Karpas-422 (cell line): ENCODE measurements at regions not wholly inside any gene's neighbourhood (a gene's known extent, or its start where the extent isn't known, plus 50 kb on each side); places are given as distances from the start of the nearest gene placed in this dataset.
"Not testable (repeated sequence)": the region's sequence is repeated elsewhere in the genome, so short reads cannot be mapped to it uniquely, and the experiment has no call there.

Experiments used
- DNase-seq: peaks from one replicate; pipeline ENCODE4 v3.0.0-alpha.2; 2015
- H2AFZ ChIP-seq: fragments of 200-600 bp; sonication (generic); 2 replicates; pipeline ENCODE4 v1.6.1; 2014; ENCODE audit warnings: antibody characterized with exemption, low read length, mixed read lengths
- H3K27ac ChIP-seq: fragments of 200-600 bp; sonication (generic); 2 replicates; pipeline ENCODE4 v1.5.1; 2014; ENCODE audit warnings: mild to moderate bottlenecking, low read length, moderate library complexity
- H3K27me3 ChIP-seq: fragments of 200-600 bp; sonication (generic); 2 replicates; pipeline ENCODE4 v1.6.1; 2014; ENCODE audit warnings: low read length, mixed read lengths
- H3K36me3 ChIP-seq: fragments of 200-600 bp; sonication (generic); 2 replicates; pipeline ENCODE4 v1.6.1; 2014; ENCODE audit warnings: low read length, mixed read lengths; ENCODE audit not compliant: insufficient read depth
- H3K4me1 ChIP-seq: fragments of 200-600 bp; sonication (generic); 2 replicates; pipeline ENCODE4 v1.6.1; 2014; ENCODE audit warnings: mild to moderate bottlenecking, low read length, mixed read lengths
- H3K4me2 ChIP-seq: fragments of 200-600 bp; sonication (generic); 2 replicates; pipeline ENCODE4 v1.6.1; 2014; ENCODE audit warnings: low read length, low read depth, mild to moderate bottlenecking; ENCODE audit not compliant: poor library complexity, severe bottlenecking
- H3K4me3 ChIP-seq: fragments of 200-600 bp; sonication (generic); 2 replicates; pipeline ENCODE4 v1.5.1; 2014; ENCODE audit warnings: mild to moderate bottlenecking, antibody characterized with exemption, low read length, mixed read lengths
- H3K79me2 ChIP-seq: fragments of 200-600 bp; sonication (generic); 2 replicates; pipeline ENCODE4 v1.6.1; 2014; ENCODE audit warnings: mild to moderate bottlenecking, low read length, mixed read lengths
- H3K9ac ChIP-seq: fragments of 200-600 bp; sonication (generic); 2 replicates; pipeline ENCODE4 v1.6.0; 2014; ENCODE audit warnings: low read length
- H3K9me2 ChIP-seq: fragments of 200-600 bp; sonication (generic), shearing (Covaris generic); replicated peaks from 2 replicates; pipeline ENCODE4 v1.6.0; 2014; ENCODE audit warnings: mild to moderate bottlenecking, low read length, moderate library complexity; ENCODE audit not compliant: insufficient read depth
- H3K9me3 ChIP-seq: fragments of 300-700, 200-600 bp; sonication (generic); 2 replicates; pipeline ENCODE4 v1.6.1; 2014; ENCODE audit warnings: low read length, mixed read lengths
- H4K20me1 ChIP-seq: fragments of 200-600 bp; sonication (generic); 2 replicates; pipeline ENCODE4 v1.6.1; 2014; ENCODE audit warnings: mild to moderate bottlenecking, antibody characterized with exemption, low read length, low read depth; ENCODE audit not compliant: insufficient read depth

DNA sequence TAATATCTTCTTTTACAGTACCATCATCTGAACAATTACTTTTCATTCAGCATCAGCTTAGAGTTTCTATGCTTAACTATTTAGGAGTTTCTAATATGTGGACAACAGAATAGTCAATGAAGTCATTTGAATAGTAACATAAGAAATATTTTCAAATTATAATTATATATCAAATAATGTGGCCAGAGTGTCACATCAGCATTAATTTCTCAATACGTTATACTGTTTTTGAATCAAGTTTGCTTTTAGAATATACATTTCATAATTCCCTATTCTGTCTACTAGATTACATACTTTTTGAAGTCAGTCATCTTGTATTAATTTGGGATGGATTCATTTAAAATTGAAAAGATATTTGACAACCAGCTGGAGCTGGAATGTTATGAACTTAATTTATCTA, 677.4 kb upstream of the PABPC4L start:
- no peaks in the 10 kb centered on the region for H3K9me2 ChIP-seq
- no peak overlapping the region for H3K9ac ChIP-seq
- no peaks in the 10 kb centered on the region for H3K27me3 ChIP-seq
- no peak overlapping the region for H2AFZ ChIP-seq
- peaks cover 3% of the 10 kb centered on the region; the same call in 1 of the 2 replicates for H3K9me3 ChIP-seq
- no peaks in the 10 kb centered on the region for H3K36me3 ChIP-seq
- no peaks in the 10 kb centered on the region for H4K20me1 ChIP-seq
- no peak overlapping the region for H3K4me3 ChIP-seq
- no peak overlapping the region for H3K4me2 ChIP-seq
- H3K79me2 ChIP-seq: no peaks in the 10 kb centered on the region
- no peak overlapping the region for H3K27ac ChIP-seq
- H3K4me1 ChIP-seq: no peaks in the 10 kb centered on the region
- no peak for DNase-seq

DNA sequence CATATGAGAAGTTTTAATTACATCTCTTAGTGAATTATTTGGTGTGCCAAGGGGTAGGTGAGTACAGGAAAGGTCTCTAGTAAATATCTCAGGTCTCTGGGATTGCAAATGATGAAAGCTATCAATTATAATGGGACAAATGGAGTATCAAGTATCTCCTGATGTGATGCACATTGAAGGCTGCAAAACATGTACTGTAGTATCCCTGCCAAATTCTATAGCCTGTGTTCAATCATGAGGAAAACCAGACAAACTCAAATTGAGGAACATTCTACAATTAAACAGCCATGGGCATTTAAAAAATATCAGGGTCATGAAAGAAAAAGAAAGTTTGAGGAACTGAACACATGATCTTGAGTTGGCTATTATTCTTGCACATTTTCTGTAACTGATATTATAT, 665.4 kb upstream of the PABPC4L start:
- H3K4me3 ChIP-seq: no peak overlapping the region
- H3K27ac ChIP-seq: no peak overlapping the region
- H3K9me3 ChIP-seq: no peaks in the 10 kb centered on the region; the same call in none of the 2 replicates
- no peaks in the 10 kb centered on the region for H3K36me3 ChIP-seq
- H3K79me2 ChIP-seq: no peaks in the 10 kb centered on the region
- no peaks in the 10 kb centered on the region for H3K9me2 ChIP-seq
- no peak overlapping the region for H3K4me2 ChIP-seq
- DNase-seq: no peak
- no peaks in the 10 kb centered on the region for H3K27me3 ChIP-seq
- no peak overlapping the region for H3K9ac ChIP-seq
- H2AFZ ChIP-seq: no peak overlapping the region
- H4K20me1 ChIP-seq: no peaks in the 10 kb centered on the region
- no peaks in the 10 kb centered on the region for H3K4me1 ChIP-seq

DNA sequence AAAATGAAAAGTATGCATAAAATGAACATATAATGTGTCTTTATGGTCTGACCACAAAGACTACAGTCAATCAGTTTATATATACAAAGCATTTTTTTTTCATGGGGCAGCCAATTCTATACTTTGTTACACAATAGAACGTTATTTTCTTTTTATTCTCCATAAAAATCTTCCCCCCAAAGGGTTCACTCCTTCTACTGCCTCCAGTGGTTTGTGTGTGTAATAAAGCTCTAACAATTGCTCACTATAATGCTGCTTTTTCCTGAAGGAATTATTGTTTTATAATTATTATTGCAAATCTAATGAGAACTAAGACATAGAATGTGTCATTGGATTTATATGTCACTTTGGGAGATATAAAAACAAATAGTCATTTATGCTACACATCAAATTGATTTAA, 664.1 kb upstream of the PABPC4L start:
- no peak for DNase-seq
- Histone ChIP-seq H3K9ac (no peak overlapping the region), H3K4me2 (no peak overlapping the region), H3K4me3 (no peak overlapping the region), H2AFZ (no peak overlapping the region), H3K79me2 (no peaks in the 10 kb centered on the region), H3K9me2 (no peaks in the 10 kb centered on the region), H3K36me3 (no peaks in the 10 kb centered on the region), H3K9me3 (peaks cover 4% of the 10 kb centered on the region; the same call in 1 of the 2 replicates), H3K4me1 (no peaks in the 10 kb centered on the region), H3K27ac (no peak overlapping the region), H3K27me3 (no peaks in the 10 kb centered on the region), H4K20me1 (no peaks in the 10 kb centered on the region)

DNA sequence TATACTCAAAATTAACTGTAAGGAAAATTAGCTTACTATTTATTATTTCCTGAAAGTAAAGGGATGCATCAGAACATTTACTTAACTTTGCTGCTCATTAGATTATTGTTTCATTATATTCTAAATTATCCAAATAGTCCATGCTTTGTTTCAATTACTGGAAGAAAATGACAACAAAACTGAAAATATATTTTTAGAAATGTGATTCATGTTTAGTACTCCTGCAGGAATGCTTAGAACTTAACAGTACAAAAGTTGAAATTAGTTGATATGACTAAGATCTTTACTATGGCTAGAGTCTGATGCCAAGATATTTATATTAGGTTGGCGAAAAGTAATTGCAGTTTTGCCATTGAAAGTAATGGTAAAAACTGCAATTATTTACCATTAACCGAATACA, 660.5 kb upstream of the PABPC4L start:
- DNase-seq: no peak
- no peaks in the 10 kb centered on the region for H3K36me3 ChIP-seq
- H2AFZ ChIP-seq: no peak overlapping the region
- H3K4me3 ChIP-seq: no peak overlapping the region
- no peak overlapping the region for H3K4me2 ChIP-seq
- no peak overlapping the region for H3K9ac ChIP-seq
- H3K79me2 ChIP-seq: no peaks in the 10 kb centered on the region
- no peak overlapping the region for H3K27ac ChIP-seq
- no peaks in the 10 kb centered on the region for H3K9me2 ChIP-seq
- H3K4me1 ChIP-seq: no peaks in the 10 kb centered on the region
- H3K9me3 ChIP-seq: peaks cover 4% of the 10 kb centered on the region; the same call in 1 of the 2 replicates
- H4K20me1 ChIP-seq: no peaks in the 10 kb centered on the region
- no peaks in the 10 kb centered on the region for H3K27me3 ChIP-seq

DNA sequence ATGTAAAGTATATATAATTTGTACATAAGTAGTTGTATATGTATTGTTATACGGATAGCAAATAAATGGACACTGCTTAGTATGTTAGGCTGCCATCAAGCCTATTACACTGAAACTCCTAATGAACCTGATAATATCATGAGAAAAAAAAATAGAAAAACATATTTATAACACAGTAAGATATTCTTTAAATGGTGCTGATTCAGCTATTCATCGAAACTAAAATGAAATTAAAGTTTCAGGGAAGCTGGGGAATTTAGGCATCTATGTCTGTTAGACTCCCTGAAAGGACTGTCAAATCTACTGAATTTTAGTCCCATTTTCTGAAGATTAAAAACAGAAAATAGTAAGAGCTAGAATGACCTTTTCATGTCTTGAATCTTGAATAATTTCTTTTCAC, 647.1 kb upstream of the PABPC4L start:
- Histone ChIP-seq H3K4me1 (no peaks in the 10 kb centered on the region), H3K4me2 (no peak overlapping the region), H3K4me3 (no peak overlapping the region), H3K27ac (no peak overlapping the region), H3K9me2 (no peaks in the 10 kb centered on the region), H3K9ac (no peak overlapping the region), H3K79me2 (no peaks in the 10 kb centered on the region), H3K36me3 (no peaks in the 10 kb centered on the region), H4K20me1 (no peaks in the 10 kb centered on the region), H3K9me3 (no peaks in the 10 kb centered on the region), H3K27me3 (no peaks in the 10 kb centered on the region), H2AFZ (no peak overlapping the region)
- DNase-seq: no peak

DNA sequence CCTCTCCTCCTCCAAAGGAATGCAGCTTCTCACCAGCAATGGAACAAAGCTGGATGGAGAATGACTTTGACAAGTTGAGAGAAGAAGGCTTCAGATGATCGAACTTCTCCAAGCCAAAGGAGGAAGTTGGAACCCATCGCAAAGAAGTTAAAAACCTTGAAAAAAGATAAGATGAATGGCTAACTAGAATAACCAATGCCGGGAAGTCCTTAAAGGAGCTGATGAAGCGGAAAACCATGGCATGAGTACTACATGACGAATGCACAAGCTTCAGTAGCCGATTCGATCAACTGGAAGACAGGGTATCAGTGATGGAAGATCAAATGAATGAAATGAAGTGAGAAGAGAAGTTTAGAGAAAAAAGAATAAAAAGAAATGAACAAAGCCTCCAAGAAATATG, 629.2 kb upstream of the PABPC4L start:
- H4K20me1 ChIP-seq, H3K9me2 ChIP-seq, H3K4me2 ChIP-seq, H3K27me3 ChIP-seq, H3K9me3 ChIP-seq, H3K4me1 ChIP-seq, H3K4me3 ChIP-seq, H3K27ac ChIP-seq, H3K36me3 ChIP-seq, H3K79me2 ChIP-seq, H2AFZ ChIP-seq, H3K9ac ChIP-seq, DNase-seq: not testable (repeated sequence)

DNA sequence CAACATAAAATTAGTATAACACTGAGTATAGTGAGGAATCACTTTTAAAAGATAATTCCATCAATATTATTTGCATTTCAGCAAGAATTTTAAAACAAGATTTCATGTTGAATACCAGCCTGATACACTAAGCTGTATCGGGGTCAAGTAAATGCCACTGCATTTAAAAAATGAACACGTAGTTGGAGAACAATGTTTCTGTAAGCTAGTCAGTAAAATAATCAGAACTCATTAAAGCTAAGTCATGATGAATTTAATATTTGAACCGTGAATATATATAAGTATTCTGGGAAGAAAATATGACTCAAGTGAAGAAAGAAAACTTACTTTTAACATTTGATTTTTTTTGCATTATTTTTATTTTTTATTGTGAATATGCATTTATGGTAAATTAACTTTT, 611.0 kb upstream of the PABPC4L start:
- Histone ChIP-seq H3K27me3 (no peaks in the 10 kb centered on the region), H3K9me2 (no peaks in the 10 kb centered on the region), H3K4me1 (no peaks in the 10 kb centered on the region)

DNA sequence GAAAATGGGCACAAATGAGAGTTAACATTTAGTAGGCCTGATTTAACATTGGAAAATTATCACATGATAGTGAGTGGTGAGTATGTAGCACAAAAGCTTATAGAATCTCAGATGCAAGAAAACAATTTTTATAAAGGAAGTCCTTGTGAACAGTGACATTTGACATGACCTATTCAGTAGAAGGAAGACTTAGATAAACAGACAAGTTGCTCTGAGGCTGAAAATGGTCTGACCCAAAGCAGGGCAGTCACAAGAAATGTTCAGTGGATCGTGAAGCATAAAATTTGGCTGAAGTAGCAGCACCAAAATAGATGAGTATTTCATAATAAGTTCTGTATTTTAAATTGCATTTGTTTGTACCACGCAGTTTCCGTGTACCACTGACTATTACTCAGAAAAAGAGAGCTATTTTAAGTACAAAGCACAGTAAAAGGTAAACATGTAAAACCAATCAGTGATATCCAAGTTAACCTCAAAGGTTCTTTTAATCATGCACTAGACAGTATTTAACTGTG, 605.7 kb upstream of the PABPC4L start:
- Histone ChIP-seq H3K4me3 (no peak overlapping the region), H3K36me3 (no peaks in the 10 kb centered on the region), H3K9me3 (no peaks in the 10 kb centered on the region; the same call in 1 of the 2 replicates), H4K20me1 (no peaks in the 10 kb centered on the region), H3K4me2 (no peak overlapping the region), H3K9me2 (no peaks in the 10 kb centered on the region), H3K4me1 (no peaks in the 10 kb centered on the region), H3K79me2 (no peaks in the 10 kb centered on the region), H2AFZ (no peak overlapping the region), H3K9ac (no peak overlapping the region), H3K27ac (no peak overlapping the region), H3K27me3 (no peaks in the 10 kb centered on the region)
- no peak for DNase-seq

More for the DNA sequence above, 611.0 kb upstream of the PABPC4L start:
- H3K9me3 ChIP-seq: peaks cover 9% of the 10 kb centered on the region
- no peak for DNase-seq
- no peaks in the 10 kb centered on the region for H3K79me2 ChIP-seq
- H3K36me3 ChIP-seq: no peaks in the 10 kb centered on the region
- H3K9ac ChIP-seq: no peak overlapping the region
- H4K20me1 ChIP-seq: no peaks in the 10 kb centered on the region
- no peak overlapping the region for H3K4me3 ChIP-seq
- no peak overlapping the region for H3K4me2 ChIP-seq
- no peak overlapping the region for H3K27ac ChIP-seq
- no peak overlapping the region for H2AFZ ChIP-seq

DNA sequence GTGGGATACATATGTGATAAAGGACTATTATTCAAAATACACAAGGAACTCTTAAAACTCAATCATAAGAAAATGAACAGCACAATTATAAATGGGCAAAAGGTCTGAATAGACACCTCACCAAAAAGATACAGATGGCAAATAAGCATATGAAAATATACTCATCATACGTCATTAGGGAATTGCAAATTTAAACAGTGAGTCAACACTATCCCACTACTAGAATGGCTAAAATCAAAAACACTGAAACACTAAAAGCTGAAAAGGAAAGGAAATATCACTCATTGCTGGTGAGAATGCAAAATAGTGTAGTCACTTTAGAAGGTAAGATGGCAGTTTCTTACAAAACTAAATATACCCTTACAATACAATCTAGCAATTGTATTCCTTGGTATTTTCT, 597.0 kb upstream of the PABPC4L start:
- Histone ChIP-seq H3K79me2 (no peaks in the 10 kb centered on the region), H3K9me3 (peaks cover 3% of the 10 kb centered on the region; the same call in 1 of the 2 replicates), H3K27ac (no peak overlapping the region), H4K20me1 (no peaks in the 10 kb centered on the region), H3K9me2 (no peaks in the 10 kb centered on the region), H3K4me3 (no peak overlapping the region), H3K36me3 (no peaks in the 10 kb centered on the region), H2AFZ (no peak overlapping the region), H3K27me3 (no peaks in the 10 kb centered on the region), H3K9ac (no peak overlapping the region), H3K4me2 (no peak overlapping the region), H3K4me1 (no peaks in the 10 kb centered on the region)
- DNase-seq: no peak
